HG03097 (cell line): ENCODE measurements at regions not wholly inside any gene's neighbourhood (a gene's known extent, or its start where the extent isn't known, plus 50 kb on each side); places are given as distances from the start of the nearest gene placed in this dataset.

Experiments used
- ATAC-seq: cut with Tn5 transposase; IDR thresholded peaks from one replicate; pipeline ENCODE4 v1.9.1; 2021; ENCODE audit not compliant: unreplicated experiment, low FRiP score

DNA sequence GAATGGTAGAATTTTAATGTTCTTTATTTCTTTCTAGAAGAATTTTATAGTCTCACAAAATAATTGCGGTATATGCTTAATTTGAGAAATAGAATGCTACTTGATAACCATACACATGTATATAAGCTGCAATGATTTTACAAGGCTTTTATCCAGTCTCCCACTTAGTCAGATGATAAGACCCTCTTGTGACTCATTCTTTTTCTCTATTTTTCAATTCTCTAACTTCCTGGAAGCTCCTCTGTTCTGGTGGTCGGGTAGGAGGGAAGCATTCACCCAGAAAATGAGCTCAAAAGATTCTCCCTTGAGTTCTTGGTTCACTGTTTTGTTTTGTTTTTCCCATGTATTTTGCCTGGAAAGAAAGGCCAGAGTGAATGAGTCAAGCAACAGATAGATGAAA is 546.6 kb downstream of the INHBA start:
- ATAC-seq: no peak

DNA sequence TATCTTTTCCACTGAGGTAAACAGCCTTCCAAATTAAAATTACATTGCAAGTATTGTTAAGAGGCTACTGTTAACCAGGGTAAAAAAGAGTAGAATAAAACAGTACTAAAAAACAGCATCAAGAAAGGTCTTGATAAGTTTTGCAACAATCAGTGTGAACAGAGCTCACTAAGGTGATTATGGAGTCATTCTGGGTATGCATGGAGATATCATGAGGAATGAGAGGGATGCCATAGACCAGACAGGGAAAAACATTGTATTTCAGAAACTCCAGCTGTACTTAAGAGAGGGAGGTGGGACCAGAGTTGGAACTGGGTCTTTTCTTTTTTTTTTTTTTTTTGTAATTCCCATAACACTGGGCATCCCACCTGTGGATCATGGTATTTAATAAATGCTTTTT is 549.6 kb downstream of the INHBA start:
- no peak for ATAC-seq

DNA sequence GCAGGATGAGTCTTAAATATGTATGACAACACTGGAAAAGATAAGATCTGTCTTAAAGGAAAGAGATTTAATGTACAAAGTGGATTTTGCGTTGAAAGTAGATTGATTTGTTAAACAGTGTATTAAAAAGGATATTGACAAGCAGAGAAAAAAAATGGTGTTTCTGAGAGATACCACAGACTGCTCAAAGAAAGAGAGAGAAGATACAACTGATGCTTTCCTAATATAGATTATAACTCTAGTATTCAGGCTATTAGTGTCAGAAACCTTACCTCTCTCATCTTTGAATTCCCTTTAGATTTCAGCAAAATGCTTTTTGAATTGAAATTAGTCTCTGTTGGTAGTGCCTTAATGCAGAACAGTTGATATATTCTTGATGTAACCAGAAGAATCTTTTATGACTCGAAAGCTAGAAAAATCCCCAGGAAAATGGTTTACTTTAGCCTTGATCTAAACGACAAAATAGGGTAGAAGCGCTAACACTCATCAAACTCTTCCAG is 550.7 kb downstream of the INHBA start:
- no peak for ATAC-seq

DNA sequence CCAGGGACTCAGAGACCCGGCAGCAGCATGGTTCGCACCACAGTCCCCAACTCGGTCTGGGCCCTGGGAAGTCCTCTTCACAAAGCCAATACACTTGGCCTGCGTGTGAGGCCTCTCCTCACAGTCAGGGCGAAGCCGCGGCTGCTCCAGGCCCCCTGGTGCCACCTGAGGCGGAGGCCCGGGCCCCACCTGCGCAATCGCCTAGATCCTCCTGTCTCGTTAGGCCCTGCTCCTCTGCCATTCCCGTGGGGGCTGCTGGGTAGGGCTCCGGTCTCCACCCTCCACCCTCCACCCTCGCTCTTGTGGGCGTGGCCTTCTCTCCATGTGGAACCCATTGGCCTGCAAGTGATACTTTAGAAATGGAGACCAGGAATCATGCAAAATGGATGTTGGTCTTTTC is 553.3 kb downstream of the INHBA start:
- ATAC-seq: no peak

DNA sequence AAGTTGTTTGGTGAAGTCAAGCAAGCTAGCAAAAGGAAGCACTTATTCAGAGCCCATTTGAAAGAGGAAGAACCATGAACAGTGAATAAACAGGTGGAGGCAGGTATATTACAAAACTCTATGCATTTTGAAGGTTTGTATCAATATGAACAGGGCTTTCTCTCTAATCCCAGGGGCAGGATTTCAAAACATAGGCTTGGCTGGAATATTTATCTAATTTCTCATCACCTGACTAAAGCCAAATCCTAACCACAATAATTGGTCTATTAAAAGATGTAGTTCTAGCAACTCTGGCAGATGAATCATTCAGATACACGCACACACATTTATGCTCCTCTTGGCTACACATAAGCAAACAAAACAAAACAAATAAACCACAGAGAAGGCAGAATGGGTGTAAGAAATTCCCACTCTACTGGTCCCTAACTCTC is 554.4 kb downstream of the INHBA start:
- no peak for ATAC-seq

DNA sequence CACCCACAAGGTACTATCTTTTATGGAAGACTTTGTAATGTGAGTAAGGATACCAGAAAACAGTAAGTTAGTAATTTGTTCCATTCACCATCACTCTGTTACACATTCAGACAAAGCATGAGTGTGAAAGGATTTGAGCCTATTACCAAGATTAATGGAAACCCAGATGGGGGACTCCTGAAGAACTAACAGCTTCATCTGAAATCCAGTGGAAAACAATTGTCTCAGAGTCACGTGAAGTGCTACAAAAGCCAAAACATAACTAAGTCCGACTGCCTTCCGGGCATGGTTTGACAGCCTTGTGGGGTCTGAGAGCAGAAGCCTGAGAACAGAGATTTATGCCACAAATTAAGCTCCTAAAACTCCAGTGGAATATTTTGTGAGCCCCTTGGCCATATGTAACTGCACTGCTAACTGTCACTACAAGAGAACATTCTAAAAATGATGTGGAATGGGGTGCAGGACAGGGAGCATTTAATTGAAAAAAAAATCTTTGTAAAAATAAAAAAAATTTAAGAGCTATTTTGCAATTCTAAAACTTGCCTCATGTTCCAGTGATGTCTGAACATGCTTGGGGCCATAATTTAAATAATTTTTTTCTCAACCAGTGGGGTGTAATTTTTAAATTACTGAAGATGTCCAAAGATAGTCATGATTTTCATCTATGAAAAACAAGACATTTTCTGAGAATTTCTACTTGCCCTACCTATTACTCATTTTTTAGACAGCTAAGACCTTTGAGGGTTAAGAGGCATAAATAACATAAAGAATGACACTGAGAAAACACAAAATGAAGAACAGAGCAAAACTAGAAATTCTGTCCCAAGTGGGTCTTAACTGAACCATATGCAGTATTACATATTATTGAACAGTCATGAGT is 555.0 kb downstream of the INHBA start:
- ATAC-seq: no peak

DNA sequence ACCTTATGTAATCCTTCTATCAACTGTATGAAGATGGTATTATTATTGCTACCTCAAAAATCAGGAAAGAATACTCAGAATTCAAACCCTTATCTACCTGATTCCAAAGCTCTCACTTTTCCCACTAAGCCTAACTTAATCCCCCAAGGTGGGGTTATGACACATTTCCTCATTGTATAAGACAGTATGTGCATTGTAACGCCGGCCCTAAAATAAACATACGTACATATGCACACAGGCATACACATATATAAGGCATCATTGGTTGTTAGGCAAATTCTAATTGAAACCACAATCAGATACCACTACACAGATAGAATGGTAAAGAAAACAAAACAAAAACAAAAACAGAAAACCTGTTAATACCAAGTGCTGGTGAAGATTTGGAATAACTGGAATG is 556.5 kb downstream of the INHBA start:
- ATAC-seq: no peak

DNA sequence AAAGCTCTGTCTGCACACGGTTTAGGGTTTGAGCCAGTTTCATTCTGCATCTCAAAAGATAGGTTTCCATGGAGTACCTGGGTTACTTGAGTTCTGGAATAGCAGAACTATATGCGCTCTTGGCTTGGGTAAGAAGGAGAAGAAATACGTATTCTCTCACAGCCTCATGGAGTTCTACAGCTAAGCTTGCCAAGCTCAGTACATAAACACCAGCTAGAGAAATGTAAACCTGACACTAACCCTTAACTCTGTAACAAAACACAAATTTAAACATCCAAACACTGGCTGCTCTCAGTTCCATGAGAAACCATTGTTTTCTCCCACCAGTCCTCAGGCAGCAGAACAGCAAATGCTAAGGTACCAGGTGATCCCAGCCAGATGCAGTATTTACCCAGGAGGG is 557.2 kb downstream of the INHBA start:
- ATAC-seq: no peak

DNA sequence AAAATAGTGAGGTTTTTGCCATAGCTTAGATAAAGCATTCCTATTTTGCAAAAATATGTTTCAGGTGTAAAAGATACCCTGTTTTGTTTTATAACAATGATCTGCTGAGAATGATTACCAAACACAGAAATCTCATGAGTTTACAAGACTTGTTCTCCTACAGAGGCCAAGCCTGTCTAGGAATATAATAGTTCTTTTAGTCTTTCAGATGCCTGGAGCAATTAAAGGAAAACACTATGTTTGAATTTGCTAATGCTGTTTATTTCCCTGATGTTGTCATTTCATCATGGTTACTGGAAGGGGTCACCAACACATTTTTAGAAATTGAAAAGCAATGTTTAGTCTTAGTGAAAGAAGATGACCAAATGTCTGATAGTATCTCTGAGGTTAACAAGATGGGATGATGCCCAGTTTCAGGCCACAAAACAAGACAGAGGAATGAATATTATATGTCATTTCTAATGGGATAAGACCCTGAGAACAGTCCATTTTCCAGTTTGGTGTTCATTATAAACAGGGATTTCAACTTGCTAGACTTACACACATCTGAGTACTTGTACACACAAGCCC is 559.9 kb downstream of the INHBA start:
- no peak for ATAC-seq

DNA sequence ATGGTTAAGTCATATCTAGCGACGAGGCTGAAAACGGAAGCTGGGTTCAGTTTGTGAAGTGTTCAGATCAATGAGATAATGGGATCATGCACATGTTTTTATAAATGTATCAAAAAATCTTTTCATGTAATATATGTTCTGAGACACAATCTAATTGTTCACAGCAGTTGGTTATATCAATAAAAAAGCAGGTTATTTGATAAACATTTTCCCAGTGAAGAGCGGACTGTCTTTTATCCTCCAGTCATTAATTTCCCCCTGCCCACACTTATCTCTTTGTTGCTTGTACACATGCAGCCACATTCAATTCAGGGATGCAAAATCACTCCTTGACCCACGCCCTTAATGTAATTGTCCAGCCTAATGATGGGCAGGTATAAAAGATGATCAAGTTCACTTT is 563.1 kb downstream of the INHBA start:
- ATAC-seq: no peak

DNA sequence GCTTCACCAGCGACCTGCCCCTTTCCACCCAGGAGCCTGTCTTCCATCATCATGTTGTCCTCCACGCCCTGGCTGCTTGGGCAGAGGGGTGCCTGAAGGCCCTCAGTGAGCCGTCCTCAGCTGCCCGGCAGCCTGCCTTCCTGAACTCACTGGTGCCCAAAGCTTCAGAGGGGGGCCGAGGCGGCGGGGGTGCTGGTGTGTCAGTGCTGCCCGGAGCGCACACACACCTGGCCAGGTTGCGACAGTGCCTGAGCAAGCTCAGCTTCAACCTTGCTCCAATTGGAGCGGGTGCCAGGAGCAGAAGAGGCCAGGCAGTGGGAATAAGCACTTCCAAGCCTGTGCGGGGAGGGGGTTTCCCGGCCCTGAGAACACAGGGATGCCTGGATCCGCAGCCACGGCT is 566.3 kb downstream of the INHBA start:
- no peak for ATAC-seq

DNA sequence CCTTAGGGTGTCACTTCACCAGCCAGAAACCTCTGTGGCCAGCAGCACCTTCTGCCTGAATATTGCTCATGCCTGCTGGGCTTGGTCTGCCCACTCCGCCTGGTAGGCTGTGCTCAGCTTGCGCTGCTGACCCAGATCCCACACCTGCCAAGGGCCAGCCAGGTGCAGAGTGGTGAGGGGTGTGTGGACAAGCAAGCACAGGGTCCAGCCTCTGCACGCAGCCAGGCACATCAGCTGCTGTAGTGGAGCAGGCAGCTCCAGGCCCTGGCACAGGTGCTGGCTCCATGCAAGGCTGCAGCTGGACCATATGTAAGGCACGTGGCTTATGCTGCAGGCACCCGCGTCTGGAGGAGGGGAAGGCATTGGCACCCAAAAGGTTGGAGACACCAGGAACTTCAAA is 567.4 kb downstream of the INHBA start:
- ATAC-seq: no peak

DNA sequence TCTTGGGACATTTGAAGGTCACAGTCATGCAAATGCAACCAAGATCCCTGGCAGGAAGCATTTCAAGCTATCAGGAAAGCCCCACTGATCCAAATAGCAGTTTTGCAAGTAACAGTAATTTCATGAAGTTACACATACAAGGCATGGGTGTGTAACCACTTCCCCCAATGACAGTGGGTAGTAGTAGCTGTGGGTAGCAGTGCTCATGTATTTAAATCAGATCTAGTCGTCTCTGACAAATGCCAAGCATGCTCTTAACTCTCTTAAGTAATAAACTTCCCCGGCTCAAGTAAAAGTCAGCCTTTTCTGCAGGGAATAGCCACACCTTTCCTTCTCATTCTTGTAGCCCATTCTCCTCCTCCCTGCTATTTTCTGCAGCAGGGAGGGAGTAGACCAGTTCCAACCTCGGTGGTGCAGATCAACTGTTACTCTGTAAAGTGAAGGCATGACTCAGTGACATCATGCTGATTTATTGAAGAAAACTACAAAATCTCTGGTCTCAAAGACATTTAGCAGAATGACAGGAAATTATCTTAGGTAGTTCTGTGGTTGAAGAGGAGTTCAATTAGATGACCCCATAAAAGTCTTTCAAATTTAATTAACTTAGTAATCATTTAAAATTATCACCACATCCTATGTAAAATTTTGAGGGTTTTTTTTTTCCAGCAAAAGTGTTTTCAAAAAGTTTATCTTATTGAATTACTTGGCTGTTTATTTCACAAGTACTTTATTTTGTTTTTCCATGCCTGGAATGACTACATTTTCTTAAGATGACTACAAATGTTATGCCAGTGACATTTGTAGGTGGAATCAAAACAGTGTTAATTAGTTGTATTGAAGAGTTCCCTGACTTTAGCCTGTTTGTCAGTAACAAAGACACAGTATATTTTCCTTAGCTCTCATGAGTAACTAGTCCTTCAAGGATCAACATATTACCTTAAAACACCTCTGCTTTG is 568.3 kb downstream of the INHBA start:
- ATAC-seq: peak; percentile 75

DNA sequence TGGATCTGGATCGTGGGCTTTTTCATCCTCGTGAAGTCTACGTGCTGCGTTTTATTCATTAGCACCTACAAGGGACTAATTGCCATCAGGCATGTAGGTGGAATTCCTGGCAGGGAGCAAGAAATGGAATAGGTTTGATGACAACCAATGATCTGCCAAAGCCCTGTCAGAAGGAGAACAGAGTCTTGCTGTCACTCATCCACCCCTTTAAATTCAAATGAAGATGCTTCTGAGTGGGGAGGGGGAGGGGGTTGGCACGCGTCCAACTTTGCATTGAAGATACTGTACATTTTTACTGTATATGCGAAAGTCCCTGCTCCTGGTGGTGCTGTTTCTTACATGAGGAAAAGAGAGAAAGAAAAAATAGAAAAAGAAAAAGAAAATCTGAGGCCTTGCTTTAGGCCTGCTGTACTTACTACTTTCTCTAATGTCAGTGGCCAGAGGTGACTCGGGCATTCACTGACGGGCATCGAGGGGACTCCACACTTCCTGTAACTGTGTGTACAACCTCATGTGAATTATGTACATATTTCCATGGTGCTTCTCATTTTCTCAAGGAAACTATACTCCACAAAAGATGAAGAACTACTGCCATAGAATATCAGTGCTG is 569.1 kb downstream of the INHBA start:
- peak; percentile 10 for ATAC-seq

DNA sequence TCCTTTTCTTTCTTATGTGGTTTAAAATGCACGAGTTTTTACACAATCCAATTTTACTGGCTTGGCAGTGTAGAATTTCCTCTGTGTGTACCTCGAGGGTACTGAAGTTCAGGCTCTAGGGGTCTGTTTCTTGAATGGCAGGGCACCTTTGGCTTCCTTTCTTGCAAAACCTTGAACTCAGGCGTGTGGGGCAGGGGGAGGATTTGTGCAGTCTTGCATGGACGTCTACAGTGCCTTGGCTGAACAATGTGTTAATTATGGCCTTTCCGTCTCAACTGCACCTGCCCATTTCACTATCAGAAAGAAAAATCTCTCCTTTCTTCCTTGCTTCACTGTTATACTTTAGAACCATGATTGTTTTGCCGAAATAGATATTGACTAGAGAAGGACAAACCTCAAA is 570.9 kb downstream of the INHBA start:
- ATAC-seq: no peak

DNA sequence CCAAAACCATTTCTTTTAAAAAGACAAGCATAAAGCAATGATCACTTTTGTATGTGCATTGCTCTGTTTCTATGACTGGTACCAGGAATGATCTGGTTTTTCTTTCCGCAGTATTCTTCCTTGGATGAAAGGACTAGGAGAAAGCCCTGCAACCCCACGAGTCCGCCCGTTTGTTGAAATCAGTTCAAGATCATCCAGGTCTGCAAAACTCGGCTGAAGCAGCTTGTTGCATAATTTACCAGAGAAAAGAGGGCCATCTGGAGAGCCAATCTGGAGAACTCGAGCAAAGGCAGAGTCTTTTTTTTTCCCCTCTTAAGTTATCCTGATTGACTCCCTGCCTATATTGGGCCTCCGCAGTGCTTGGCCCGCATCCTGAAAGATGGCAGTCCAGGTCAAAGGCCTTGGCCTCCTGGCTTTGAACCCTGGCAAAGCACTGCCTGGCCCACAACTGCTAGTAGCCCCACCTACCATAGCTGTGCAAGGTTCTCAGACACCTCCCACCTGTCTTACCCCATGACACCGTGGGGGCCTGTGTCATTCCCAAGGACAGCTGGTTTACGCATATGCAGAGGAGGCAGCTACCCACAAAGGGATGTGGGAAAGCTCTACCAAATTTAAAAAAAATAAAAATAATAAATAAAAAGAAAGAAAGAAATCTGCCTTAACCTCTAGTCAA is 572.2 kb downstream of the INHBA start:
- ATAC-seq: no peak

DNA sequence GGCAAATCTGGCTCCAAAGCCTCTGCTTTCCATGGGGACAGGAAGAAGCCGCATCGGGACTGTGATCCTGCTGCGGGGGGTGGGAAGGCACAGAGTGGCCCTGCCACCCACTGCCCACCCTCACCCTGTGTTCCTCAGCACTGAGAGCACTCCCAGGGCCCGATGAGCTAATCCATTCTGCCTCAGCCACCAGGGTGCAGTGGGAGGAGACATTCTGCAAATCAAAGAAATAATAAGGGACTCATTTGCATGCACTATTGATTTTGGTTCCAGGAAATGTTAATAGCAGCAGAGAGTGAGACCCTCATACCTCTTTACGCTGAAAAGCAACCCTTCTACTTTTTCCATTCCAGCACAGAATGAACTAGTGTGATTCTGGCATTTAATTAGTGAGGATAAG is 572.8 kb downstream of the INHBA start:
- ATAC-seq: no peak

DNA sequence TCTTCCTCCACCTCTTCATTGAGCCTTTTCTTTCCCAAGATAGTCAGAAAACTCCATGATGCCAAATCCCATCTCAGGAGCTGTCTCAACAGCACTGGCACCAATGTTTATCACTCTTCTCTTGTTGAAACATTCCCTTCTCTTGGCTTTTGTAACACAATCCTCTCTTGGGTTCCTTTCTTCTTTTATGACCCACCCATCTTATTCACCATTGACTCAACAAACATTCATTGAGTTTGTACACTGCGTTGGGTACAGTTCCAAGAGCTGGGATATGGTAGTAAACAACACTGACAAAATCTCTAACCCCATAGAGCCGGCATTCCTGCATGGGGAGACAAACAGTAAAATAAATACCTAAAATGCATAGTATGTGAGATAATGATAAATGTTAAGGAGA is 577.5 kb downstream of the INHBA start:
- ATAC-seq: no peak

DNA sequence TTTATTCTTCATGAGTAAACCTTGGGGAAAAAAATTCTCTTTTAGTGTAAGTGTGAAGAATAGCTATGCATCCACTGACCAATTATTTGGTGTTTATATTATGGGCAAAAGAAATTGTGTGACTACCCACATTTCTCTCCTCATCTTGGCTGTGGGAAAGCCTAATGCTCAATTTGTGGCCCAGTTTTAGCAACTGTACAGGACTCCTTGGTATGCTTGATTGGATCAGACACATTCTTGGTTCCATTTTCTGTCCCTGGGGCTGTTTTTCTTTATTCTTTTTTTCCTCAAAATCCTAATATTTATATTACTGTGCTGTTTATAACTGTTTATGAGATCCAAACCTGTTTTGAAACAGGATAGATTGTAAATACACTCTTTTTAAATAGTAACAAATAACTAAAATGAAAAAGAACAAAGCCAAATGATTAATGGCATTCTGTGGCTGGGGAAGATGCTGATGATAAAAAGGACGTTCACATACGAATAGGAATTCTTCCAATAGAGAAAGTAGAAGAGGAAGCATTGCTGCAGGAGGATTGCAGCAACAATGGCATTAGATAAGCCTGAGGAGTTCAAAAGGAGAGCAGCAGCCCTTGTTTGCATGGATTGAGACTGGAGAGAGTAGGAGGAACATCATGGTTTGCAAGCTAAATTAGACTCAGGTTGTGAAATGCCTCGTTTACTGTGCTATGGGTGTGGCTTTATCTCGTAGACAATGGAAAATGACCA is 580.5 kb downstream of the INHBA start:
- ATAC-seq: no peak
